GM18909 (cell line): ENCODE measurements at regions not wholly inside any gene's neighbourhood (a gene's known extent, or its start where the extent isn't known, plus 50 kb on each side); places are given as distances from the start of the nearest gene placed in this dataset.
"Not testable (repeated sequence)": the region's sequence is repeated elsewhere in the genome, so short reads cannot be mapped to it uniquely, and the experiment has no call there.

Experiments
- ATAC-seq: cut with Tn5 transposase; IDR thresholded peaks from one replicate; pipeline ENCODE4 v1.9.1; 2021; ENCODE audit warnings: mild to moderate bottlenecking; ENCODE audit not compliant: unreplicated experiment, poor library complexity

DNA sequence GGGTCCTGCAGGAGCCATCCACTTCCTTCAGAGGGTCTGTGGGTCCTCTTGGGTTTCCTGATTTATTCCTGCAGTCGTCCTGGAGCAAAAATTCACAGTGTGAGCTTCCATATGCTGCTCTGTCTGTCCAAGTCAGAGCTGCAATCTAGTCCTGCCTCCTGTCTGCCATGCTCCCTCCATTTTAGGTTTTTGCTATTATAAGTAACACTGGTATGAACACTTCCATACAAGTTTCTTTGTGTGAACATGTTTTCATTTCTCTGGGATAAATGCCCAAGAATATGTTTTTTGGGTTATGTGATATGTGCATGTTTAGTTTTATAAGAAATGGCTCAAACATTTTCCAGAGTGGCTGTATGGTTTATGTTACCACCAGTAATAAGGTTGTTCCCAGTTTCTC lies 188.1 kb downstream of the ACTR3B start:
- ATAC-seq = no peak

DNA sequence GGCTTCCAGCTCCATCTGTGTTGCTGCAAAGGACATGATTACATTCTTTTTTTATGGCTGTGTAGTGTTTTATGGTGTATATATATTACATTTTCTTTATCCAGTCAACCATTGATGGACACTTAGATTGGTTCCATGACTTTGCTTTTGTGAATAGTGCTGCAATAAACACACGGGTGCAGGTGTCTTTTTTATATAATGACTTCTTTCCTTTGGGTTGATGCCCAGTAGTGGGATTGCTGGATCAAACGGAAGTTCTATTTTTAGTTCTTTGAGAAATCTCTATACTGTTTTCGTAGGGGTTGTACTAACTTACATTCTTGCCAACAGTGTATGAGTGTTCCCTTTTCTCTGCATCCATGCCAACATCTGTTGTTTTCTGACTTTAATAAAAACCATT lies 189.7 kb downstream of the ACTR3B start:
- no peak for ATAC-seq

- no peak for ATAC-seq
Observed at GRCh38 chr7:152949790-152950189, 190.2 kb downstream of the ACTR3B start.

DNA sequence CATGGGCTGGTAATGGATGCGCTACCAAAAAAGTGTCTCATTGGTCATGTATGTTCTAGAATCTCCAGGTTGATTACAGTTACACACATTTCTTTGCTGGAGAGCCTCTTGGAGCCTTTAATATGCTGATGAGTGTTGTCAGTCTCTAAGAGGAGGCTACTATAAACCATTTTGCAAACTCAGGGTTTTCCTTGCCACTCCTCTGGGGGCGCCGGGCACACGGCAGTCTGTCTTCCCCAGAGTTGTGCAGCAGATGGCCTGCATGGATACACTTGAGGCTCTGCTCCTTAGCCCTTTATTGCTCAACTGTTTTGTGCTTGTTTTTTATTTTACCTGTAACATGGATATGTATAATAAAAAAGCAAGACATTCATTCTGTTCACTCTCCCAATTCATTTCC lies 196.5 kb downstream of the ACTR3B start:
- no peak for ATAC-seq

GRCh38 chr7:152959610-152960009 lies 200.1 kb downstream of the ACTR3B start:
- ATAC-seq = no peak

- not testable (repeated sequence) for ATAC-seq
Observed at GRCh38 chr7:152961796-152962195, 202.2 kb downstream of the ACTR3B start.

DNA sequence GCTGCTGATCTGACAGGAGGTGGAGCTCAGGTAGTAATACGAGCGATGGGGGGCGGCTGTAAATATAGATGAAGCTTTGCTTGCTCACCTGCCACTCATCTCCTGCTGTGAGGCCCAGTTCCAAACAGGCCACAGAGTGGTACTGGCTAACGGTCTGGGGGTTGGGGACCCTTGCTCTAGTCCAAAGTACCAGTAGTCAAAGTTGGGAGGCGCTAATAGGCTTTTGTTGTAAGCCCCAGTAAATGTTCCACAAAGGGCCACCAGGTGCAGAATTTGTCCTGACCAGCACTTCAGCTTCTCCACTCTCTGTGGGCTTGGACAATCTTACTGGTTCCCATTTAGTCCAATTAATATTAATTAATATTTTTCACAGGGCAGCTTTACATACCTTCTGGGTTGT lies 206.6 kb downstream of the ACTR3B start:
- no peak for ATAC-seq

DNA sequence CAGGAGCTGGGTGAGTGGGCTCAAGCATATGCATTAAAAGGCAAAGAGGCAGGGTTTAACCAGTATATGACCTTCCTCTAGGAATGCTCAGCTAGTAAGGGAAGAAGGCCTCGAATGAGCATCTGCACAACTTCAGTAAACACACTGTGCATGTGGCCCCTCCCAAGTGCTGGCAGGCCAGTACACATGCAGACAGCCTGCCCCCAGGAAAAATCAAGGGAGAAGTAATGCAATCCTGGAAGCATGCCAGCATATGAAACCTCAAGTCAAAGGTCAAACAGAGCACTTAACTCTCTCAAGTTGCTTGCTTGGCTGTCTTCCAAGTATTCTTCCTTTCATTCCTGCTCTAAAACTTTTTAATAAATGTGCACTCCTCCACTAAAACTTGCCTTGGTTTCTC lies 208.4 kb downstream of the ACTR3B start:
- no peak for ATAC-seq

- ATAC-seq = no peak
Observed at GRCh38 chr7:152968514-152968913, 209.0 kb downstream of the ACTR3B start.

DNA sequence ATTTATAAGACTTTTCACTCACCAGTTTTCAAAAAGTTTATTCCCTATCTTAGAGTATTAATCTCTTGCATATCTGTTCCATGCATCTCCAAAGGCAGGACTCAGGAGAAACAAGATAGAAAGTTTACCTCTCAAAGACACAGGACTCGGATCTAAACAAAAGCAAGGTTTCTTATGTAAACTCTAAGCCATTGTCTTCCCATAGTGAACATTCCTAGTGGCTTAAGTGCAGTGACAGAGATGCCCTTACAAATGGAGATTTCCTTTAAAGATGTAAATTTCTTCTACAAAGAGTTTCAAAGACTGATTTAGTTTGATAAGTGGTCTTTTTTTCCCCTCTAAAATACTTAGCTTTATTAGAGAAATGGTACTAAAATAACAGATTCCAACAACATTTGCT lies 209.8 kb downstream of the ACTR3B start:
- no peak for ATAC-seq

DNA sequence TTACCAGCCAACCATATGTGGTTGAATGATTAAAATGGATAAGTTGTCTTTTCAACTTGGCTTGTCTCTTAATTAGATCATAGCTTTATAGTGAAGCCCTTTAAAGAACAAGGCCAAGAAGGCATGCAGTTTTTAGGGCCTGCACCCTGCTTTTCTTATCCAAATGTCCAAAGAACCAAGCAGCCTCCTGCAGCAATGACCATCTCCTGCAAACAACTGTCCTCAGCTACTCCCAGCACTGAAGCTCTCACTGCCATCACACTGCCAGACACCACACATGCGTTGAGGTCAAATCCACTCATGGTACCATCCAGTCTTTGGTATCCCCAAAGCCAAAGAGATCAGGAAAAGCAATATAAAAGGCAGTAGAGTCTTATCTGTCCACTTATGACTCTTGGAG lies 210.3 kb downstream of the ACTR3B start:
- no peak for ATAC-seq

DNA sequence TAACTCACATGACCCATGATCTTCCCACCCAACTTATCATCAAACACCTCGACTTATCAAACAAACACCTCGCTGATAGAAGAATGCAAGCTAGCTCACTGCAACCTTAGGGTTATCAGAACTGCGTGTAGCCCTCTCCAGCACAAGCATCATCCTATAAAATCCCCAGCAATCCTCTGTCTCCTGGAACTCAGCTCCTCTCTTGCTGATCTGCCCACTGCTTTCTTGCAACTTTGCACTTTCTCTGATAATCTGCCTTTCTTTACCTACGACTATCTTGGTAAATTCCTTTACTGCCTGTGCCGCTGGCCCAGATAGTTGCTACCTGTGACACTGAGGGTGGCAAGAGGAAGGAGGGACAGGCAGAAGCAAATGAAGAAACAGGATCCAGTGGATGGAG lies 210.9 kb downstream of the ACTR3B start:
- ATAC-seq = no peak

DNA sequence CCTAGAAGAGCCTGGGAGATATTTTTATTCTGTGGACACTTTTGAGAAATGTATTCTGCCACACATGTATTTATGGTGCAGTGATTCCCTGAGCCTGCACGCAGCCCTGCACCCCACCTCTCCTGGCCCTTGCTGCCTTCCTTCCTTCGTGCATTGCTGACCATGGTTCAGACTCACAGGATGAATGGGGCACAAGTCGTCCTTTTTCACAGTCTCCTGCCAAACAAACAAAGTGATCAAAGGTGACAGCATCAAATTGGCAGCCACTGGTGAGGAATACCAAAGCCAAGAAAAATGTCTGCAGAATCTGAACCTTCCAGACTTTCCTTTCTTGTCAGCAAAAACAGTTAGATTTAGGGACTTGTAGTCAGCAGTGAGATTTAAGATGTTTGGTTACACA lies 215.0 kb downstream of the ACTR3B start:
- ATAC-seq = no peak

GRCh38 chr7:152975076-152975475 lies 215.5 kb downstream of the ACTR3B start:
- ATAC-seq = no peak

- ATAC-seq = no peak
Observed at GRCh38 chr7:152979376-152979775, 219.8 kb downstream of the ACTR3B start.

DNA sequence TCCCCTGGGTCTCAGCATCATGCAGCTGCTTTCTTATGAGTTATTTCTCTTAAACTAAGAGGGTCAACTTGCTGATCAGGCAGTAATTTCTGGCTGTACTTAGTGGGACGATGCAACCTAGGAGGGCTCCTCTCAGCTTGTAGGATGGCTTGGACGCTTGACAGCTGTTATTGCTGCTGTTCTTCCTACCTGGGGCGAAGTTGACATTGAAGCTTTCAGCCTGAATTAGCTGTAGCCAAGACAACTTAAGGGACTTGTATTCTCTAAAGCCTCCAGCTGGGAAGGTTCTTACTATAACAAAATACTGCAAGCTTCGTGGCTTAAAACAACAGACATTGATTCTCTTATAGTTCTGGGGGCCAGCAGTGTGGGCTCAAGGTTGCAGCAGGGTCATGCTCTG lies 224.9 kb downstream of the ACTR3B start:
- ATAC-seq = no peak

GRCh38 chr7:152986376-152986775 lies 226.8 kb downstream of the ACTR3B start:
- ATAC-seq = no peak

- no peak for ATAC-seq
Observed at GRCh38 chr7:152987656-152988055, 228.1 kb downstream of the ACTR3B start.

DNA sequence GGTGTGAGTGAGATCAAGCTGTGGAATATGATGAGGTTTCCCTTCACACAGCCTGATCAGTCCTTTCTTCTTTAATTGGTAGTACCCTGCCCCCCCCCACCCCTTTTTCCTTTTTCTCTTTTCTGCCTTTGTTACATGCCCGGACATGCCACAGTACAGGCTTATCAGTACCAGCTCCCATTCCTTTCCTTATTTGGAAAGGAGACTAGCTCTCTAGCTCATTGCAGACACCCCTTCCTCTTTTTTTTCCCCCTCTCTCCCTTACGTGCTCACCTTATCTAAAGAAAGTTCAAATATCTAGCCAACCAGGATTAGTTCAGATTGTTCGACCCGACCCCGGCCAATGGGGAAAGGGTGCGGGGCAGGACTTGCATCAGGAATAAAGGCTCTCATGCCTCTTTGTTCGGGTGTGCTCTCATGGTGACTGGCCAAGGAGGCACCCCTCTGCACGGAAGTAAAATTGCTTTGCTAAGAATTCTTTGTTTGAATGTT lies 230.4 kb downstream of the ACTR3B start:
- no peak for ATAC-seq

DNA sequence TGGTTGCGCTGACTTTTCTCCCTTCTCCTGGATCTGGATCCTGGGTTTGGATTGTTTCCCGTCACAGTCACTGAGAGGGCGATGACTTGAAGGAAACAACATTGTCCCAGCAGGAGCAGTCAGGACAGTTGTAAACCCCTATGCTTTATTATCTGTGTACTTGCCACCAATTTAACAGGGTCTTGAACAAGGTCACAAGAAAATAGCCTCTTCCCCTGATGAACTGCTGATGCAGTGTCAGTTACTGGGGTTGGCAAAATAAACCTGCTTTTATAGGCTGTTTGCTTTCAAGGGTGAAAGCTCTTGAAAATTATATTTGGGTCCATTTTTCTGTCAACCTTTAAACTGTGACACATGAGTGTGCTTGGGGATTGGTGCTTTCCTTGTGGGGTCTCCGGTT lies 238.9 kb downstream of the ACTR3B start:
- ATAC-seq = no peak

- no peak for ATAC-seq
Observed at GRCh38 chr7:153002115-153002514, 242.6 kb downstream of the ACTR3B start.

DNA sequence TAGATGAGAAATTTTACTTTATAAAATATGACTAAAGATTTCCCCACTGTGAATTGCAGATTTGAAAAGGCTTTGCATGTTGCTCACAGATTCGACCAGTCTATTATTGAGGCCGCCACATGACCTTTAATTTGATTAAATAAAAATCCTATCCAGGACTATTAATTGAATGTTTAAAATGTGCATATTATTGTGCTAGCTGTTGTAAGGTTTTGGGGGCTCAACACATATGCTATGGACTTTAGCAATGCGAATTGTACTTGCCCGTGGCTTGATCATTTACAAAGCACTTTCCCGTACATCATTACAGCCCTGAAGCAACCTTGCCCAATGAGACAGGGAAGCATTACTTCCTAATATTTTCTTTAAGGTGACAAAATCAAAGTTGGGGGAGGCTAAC lies 243.0 kb downstream of the ACTR3B start:
- ATAC-seq = no peak

- ATAC-seq = no peak
Observed at GRCh38 chr7:153004341-153004740, 244.8 kb downstream of the ACTR3B start.
